GM12891 (cell line): ENCODE measurements at regions not wholly inside any gene's neighbourhood (a gene's known extent, or its start where the extent isn't known, plus 50 kb on each side); places are given as distances from the start of the nearest gene placed in this dataset.

Source experiments
- POLR2A ChIP-seq: IDR thresholded peaks from 2 replicates; pipeline ENCODE4 v1.6.1; 2011; ENCODE audit warnings: low read depth, low read length, control low read depth
- POLR2AphosphoS5 ChIP-seq: IDR thresholded peaks from 2 replicates; pipeline ENCODE4 v1.6.1; 2011; ENCODE audit warnings: low read depth, low read length, control low read depth

DNA sequence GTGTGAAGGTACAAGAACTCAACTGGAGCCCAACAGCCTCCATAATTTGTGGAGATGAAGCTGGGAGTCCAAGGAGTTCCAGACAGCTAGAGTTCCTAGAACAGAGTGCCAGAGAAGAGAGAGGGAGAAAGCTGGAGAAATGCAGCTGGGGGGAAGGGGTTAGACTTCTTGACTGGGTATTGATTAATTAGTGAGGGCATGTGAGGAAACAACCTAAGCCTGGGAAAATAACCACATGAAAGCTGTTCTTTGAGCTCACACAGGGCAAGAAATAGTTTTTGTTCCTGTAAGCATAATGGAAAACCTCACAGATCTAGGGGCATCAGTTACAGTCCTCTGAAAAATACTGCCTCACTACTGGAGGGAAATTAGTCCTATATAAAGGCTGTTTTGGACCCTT is 230.5 kb upstream of the FKBP1C start:
- TF ChIP-seq POLR2A = no peak
- TF ChIP-seq POLR2AphosphoS5 = no peak
